ENCODE measurements at regions not wholly inside any gene's neighbourhood (a gene's known extent, or its start where the extent isn't known, plus 50 kb on each side); places are given as distances from the start of the nearest gene placed in this dataset.

- DNase-seq, result no peak
Observed at GRCh38 chr11:69415411-69416142, 65.9 kb upstream of the LINC01488 start.

- DNase-seq, result no peak
Observed at GRCh38 chr11:69416143-69416515, 65.3 kb upstream of the LINC01488 start.

- DNase-seq, result no peak
Observed at GRCh38 chr11:69416762-69417698, 64.4 kb upstream of the LINC01488 start.

GRCh38 chr11:69417699-69418085 lies 63.8 kb upstream of the LINC01488 start:
- no peak for DNase-seq

- no peak for DNase-seq
Observed at GRCh38 chr11:69418576-69419296, 62.7 kb upstream of the LINC01488 start.

- no peak for DNase-seq
Observed at GRCh38 chr11:69419662-69420395, 61.6 kb upstream of the LINC01488 start.

GRCh38 chr11:69422645-69423044 lies 58.8 kb upstream of the LINC01488 start:
- no peak for DNase-seq

- DNase-seq, result no peak
Observed at GRCh38 chr11:69423181-69423580, 58.3 kb upstream of the LINC01488 start.

- peak in 1 of 2 experiments; percentile 65 for DNase-seq
Observed at GRCh38 chr11:69423611-69424385, 57.7 kb upstream of the LINC01488 start.

GRCh38 chr11:69424748-69425147 lies 56.7 kb upstream of the LINC01488 start:
- DNase-seq, result no peak

GRCh38 chr11:69425444-69425843 lies 56.0 kb upstream of the LINC01488 start:
- DNase-seq, result no peak

GRCh38 chr11:69425895-69426544 lies 55.4 kb upstream of the LINC01488 start:
- DNase-seq, result no peak

- DNase-seq, result no peak
Observed at GRCh38 chr11:69427337-69427736, 54.1 kb upstream of the LINC01488 start.

- DNase-seq, result no peak
Observed at GRCh38 chr11:69427906-69428880, 53.3 kb upstream of the LINC01488 start.

- no peak for DNase-seq
Observed at GRCh38 chr11:69429716-69430491, 51.6 kb upstream of the LINC01488 start.

GRCh38 chr11:69430566-69430965 lies 50.9 kb upstream of the LINC01488 start:
- DNase-seq, result no peak

GRCh38 chr11:69431136-69431535 lies 50.3 kb upstream of the LINC01488 start:
- no peak for DNase-seq
